Stimulated activated CD4-positive, alpha-beta T cell treated with anti-CD3 and anti-CD28 coated beads, Interleukin-4, amount 100 ng/mL, for 48 hours (primary cell): ENCODE measurements at regions not wholly inside any gene's neighbourhood (a gene's known extent, or its start where the extent isn't known, plus 50 kb on each side); places are given as distances from the start of the nearest gene placed in this dataset.

Experiments used
- DNase-seq, 2 donors: peaks; one replicate each; pipeline ENCODE4 v3.0.0-alpha.2; 2020; ENCODE audit warnings: low read depth in 2 of 2

- no peak for DNase-seq
Observed at GRCh38 chr16:8271344-8271743, 319.0 kb downstream of the TMEM114 start.

GRCh38 chr16:8262299-8262698, 328.0 kb downstream of the TMEM114 start:
- DNase-seq, result no peak

GRCh38 chr16:8260140-8260539, 330.2 kb downstream of the TMEM114 start:
- no peak for DNase-seq

DNA sequence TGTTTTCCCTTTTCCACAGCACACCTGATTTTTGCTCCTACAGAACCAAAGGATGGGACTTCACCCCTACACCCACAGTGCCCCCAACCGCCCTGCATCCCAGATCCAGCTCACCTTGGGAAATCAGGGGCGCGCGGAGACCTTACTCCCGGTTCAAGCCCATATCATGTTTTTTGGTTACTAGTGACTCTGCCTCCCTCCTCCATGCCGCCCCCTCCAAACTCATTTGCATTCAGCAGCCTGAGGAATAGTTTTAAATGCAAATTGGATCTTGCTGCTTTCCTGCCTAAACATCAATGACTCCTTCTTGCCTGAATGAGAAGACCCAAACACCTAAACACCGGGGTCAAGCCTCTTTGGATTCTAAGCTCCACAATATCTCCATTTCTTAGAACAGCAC, 331.8 kb downstream of the TMEM114 start:
- DNase-seq, result no peak

DNA sequence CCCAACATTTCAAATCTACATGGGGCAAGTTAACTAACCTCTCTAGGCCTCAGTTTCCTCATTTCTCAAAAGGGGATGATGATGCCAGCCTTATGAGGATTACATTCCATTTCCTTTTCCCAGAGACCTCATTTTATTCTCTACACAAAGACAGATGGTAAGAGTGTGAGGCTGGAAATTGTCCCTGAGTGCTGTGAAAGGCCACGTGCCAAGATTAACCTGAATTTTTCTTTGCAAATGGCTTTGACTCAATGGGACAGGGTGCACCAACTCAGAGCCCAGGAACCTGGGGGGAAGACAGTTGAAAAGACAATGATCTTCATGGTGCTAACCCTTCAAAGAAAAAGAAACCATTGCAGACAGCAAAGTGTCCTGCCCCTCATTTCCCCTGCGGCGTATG, 332.8 kb downstream of the TMEM114 start:
- DNase-seq, result no peak

- no peak for DNase-seq
Observed at GRCh38 chr16:8254405-8254804, 335.9 kb downstream of the TMEM114 start.

DNA sequence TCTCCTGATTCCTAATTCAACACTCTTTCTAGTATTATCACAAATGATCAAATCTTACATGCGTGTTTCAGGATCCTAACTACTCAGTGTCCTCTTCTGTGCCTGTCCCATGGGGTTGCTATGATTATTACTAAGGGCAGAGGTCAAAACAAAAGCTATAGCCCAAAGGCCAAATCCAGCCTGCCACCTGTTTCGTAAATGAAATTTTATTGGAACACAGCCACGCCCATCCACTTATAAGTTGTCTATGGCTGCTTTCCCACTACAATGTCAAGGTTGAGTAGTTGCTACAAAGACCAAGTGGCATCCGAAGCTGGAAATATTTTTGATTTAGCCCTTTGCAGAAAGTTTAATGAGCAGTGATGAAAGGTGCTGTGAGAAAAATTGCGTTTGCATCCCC, 336.6 kb downstream of the TMEM114 start:
- DNase-seq, result no peak

DNA sequence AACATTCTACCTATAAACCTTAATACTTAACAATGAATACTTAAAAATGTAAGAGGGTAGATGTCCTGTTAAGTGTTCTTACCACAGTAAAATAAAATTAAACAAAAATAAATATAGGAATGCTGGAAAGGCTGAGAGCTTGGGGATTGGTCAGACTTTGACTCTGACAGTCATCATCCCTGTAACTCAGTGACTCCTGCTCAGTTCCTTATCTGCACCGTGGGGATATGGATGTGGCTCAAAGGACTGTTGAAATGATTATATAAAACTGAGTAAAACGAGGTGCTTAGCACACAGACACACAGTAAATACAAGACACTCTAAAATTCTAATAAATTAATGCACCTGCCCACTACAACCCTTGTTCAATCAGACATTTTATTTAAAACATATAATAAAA, 338.6 kb downstream of the TMEM114 start:
- DNase-seq, result no peak

GRCh38 chr16:8251298-8251697, 339.0 kb downstream of the TMEM114 start:
- no peak for DNase-seq

DNA sequence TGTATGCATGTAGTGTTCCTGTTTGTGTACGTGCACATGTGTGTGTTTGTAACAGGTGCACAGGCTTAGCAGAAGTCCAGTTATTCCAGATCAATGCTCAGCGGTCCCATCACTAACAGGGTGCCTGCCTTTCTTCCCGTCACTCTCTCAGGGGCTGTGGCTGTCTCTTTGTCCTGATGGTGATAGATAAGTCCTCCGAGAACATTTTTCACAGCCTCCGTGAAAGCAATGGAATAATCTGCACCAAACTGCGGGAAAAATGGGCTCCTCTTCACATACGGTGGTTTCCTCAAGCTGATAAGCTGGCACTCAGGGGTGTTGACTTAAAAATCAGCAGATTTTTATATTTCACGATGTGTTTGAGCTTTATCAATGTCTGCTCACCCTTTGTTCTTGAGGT, 342.3 kb downstream of the TMEM114 start:
- DNase-seq, result no peak

- no peak for DNase-seq
Observed at GRCh38 chr16:8243981-8244380, 346.3 kb downstream of the TMEM114 start.

DNA sequence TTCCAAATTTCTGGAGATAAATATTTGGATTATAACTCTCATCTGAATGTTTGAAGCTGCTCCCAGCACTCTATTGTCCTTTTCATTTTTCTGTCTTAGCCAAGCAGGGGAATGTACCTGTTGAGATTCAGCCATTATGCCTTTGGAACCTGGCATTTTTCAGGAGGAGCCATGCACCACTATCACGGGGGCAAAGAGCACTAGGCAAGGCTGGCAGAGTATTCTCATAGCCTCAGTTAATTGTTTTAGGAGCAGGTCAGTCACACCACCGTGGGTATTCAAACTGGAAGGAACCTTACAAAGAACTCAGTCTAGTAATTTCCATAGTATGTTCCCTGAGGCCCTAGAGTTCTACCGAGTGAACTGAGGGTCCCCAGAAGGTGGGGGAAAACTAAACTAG, 348.9 kb downstream of the TMEM114 start:
- DNase-seq, result no peak

DNA sequence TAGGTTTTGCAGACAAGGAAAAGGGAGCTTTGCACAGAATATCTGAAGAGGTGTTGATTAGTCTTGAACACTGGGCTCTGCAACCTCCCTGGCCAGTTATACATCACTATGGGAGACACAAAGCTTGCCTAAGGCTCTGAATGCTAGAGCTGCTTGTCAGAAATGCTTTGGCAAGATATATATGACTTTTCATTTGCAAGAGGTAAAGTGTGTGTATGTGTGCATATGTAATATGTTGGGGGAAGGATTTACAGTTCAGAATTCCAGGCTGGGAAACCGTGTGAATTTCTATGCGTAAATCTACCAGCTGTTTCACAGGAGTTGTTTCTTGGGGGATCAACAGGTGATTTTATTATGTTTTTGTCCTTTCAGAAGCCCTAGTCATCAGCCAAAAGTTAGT, 350.9 kb downstream of the TMEM114 start:
- DNase-seq, result no peak

DNA sequence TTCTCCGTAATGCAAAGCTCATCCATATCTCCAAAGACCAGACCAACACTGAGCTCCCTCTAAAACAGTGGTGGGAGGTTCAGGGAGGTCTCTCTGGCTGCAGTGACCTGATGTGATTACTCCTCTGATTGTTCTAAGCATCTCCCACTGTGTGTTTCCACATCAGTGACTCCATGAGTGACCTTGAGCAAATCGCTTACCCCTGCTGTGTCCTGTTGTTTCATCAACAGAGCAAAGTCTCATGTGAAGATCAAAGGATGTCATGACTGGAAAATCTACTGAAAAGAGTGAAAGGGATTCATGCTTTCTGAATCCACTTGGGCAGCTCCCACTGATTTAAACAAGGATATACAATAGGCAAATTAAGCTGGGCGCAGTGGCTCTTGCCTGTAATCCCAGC, 352.9 kb downstream of the TMEM114 start:
- no peak for DNase-seq

- DNase-seq, result no peak
Observed at GRCh38 chr16:8236816-8237215, 353.5 kb downstream of the TMEM114 start.

DNA sequence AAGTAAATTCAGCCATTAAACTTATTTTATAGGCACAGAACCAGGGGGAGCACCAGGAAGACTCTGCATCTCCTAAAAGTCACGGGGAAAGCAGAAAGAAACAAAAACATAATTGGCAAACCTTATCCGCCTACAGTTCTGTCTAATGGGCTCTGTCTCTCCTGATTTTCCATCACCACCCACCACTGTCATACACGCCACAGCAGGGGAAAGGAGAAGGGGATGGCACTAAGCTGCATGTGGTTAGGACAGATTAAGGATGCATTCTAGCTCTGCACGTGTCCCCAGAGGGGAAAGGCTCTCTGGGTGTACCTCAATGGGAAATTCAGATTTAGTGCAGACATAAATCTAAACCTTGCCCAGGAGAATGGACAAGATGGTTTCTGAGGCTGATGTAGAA, 359.8 kb downstream of the TMEM114 start:
- DNase-seq, result no peak

GRCh38 chr16:8229011-8229520, 361.2 kb downstream of the TMEM114 start:
- DNase-seq, result no peak

GRCh38 chr16:8217201-8217600, 373.1 kb downstream of the TMEM114 start:
- no peak for DNase-seq

GRCh38 chr16:8204769-8205168, 385.5 kb downstream of the TMEM114 start:
- no peak for DNase-seq

DNA sequence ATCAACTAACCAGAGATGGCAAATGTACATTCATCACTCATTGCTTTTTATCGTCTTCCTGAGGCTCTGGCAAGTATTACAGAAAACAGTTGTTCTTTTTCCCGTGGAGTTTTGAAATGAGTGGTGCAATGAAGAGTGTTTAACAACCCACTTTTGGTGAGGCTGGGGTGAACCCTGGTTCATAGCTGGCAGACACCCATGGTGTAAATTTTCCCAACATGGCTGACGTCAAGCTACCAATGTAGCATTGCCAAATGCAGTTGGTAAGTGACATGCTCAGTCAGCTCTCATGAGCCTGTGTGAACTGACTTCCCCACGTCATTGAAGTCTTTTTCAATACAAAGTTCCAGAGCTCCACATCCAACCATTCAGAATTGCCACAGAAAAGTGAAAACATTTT, 386.2 kb downstream of the TMEM114 start:
- DNase-seq, result no peak

DNA sequence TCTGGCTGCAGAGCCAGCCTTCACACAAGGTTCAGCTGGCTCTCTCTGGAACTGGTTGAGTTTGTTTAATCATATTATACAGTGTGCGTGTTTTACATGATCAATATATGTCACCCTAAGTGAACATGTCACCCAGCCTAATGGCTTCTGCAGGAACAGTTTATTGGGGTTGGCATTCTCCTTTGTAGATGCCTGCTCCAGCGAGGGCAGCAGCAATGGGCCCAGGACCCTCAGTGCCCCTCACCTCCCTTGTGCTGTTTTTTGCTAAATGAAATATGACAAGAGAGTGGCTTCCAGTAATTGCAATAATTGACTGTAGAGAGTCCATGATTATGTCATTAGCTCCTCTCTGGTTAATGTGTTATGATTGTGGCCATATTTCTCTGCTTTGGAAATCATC, 387.2 kb downstream of the TMEM114 start:
- no peak for DNase-seq

- no peak for DNase-seq
Observed at GRCh38 chr16:8200839-8201238, 389.5 kb downstream of the TMEM114 start.

DNA sequence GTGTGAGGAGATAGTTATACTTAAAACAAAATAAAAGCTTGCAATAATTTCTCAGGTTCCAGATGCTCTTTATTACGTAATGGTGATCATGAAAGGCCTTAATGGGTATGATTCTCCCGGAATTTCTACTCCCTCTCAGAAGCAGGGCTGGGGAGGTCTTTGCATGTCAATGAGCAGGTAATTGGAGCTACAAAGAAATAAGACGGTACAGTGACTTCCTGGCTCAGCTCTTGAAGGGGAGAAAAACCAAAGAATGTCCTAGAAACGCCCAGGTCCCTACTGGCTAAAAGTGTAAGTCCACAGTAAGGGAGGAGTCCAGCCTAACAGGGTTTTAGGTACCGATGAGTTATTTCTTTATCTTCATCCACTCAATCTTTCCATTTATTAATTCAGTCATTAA, 390.9 kb downstream of the TMEM114 start:
- no peak for DNase-seq

DNA sequence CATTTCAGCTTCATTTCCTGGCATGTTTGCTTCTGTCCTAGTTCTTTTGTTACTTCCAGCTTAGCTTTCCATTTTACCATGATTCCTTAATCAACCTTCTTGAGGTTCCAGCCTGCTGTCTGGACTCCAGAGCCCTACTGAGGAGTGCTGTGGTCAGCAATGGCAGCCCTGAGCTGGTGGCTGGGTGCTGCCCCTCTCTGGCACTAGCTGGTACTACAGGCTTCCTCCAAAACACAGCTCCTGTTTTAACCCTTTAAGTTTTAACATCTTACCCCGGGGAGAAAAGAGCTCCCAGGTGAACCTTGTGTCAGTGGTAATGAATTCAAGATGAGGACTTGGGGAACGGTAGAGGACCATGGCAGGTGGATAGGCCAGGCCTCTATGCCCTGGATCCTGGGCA, 395.5 kb downstream of the TMEM114 start:
- DNase-seq, result no peak

DNA sequence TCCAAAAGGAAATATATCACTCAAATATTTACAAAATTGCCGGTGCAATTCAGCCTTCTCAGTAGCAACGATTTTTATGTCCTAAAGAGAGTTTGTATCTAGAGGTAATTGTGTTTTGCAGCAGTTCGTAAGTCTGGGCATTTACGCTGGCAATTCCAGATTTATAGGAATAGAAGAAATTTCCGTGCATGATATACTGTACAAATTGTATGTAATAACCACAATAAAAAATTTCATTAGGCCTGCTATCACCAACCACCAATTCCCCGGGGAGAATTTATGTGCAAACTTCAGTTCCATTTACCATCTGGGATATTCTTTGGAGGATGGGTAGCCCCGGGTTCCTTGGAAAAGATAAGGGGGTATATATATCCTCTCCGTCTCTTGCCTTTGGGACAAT, 401.5 kb downstream of the TMEM114 start:
- no peak for DNase-seq
